ENCODE measurements at regions not wholly inside any gene's neighbourhood (a gene's known extent, or its start where the extent isn't known, plus 50 kb on each side); places are given as distances from the start of the nearest gene placed in this dataset.
"Not testable (repeated sequence)": the region's sequence is repeated elsewhere in the genome, so short reads cannot be mapped to it uniquely, and the experiment has no call there.

DNA sequence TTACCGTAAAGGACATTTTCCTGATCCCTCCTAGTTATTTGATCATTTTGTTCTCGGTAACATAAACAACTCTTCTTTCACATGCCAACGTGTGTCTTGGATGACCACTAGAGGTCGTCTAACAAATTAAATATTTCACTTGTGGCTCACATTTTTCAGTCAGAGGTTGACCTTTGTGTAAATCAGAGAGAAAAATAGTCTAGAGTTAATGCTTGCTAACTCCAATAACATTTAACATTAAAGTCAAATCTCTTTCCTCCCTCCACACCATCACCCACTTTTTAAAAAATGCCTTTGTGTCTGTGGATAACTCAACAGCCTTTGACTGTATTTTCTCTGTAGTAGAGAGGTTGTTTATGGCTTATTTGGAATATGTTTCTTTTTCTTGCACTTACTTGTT is 220.5 kb upstream of the B3GALT2 start:
- DNase-seq = peak; percentile 64

DNA sequence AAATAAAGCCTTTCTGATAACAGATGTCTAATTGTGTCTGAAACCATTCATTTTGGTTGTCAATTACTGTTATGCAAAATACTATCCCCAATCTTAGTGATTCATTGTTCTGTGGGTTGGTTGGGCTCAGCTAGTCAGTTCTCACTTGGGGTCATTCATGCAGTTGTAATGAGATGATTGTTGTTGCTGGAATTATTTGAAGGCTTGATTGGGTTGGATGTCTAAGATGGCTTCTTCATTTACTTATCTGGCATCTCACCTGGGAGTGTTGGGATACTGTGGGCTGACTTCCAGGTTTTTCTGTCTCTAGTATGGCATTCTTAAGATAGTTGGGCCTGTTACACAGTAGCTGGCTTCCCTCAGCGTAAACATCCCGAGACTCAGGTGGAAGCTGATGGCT is 217.8 kb upstream of the B3GALT2 start:
- DNase-seq = no peak

DNA sequence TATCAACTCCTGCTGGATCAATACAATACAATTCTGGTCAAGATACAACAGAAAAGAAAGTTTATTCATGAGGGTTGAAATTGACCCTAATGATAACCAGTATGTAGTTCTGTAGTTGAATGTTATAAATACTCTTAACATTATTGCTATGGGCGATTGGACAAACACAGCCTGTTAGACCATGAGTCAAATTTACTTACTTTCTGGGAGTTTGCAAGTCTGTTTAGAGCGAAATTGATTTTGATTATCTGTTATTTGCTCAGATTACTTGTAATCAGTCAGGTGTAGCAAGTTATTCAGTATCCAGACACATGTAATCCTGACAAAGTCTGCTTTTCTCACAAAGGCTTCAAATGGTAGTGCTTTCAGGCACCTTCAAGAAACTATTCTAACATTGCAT is 216.6 kb upstream of the B3GALT2 start:
- no peak for DNase-seq

DNA sequence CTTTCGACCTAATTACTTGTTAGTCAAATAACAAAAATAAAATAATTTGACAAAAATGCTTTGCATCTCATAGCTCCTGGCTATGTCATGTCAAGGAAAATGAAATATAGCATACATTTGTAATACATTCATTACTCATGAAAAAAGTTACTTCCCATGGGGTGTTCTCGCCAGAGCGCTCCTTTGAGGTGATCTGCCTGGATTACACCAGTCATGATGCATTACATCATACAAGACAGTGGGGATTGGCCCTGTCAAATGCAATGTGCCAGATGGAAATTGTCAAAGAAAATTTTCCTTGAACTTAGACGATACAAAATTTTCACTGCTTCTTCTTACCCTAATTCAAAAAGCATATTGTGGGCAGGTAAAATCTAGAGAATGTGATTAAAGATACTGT is 215.6 kb upstream of the B3GALT2 start:
- no peak for DNase-seq

DNA sequence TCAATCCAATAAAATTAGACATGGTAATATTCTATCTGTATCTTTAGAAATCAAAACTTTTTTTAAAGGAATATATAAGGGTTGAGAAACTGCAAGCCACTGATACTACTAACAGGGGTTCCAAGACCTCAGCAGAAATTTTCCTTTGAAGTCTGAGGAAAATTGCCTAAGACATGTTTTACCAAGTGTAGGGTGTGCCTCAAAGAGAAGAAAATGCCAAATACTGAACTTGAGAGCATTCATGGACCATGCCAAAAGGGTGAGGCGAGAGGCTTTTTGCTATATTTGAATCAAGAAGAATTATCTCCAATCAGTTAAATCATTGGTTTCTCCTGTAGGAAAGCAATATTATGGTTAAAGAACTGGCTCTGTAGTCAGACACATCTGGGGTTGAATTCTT is 207.9 kb upstream of the B3GALT2 start:
- no peak for DNase-seq

DNA sequence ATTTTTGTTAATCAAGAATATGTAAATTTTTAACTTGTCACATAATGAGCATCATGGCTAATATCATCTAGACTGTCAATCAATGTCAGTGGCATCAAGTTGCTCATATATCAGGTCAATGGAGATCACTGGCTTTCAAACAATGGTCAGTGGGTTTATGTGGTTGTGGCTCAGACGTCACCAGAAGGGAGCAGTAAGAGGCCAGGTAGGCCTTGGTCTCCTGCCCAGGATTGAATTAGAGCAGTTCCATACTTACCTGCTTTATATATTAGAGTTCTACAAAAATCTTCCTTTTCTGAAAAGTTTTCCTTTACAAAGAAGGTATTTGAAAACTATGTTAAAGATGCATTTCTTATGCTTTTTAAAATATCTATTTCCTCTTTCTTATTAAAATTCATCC is 206.3 kb upstream of the B3GALT2 start:
- no peak for DNase-seq

DNA sequence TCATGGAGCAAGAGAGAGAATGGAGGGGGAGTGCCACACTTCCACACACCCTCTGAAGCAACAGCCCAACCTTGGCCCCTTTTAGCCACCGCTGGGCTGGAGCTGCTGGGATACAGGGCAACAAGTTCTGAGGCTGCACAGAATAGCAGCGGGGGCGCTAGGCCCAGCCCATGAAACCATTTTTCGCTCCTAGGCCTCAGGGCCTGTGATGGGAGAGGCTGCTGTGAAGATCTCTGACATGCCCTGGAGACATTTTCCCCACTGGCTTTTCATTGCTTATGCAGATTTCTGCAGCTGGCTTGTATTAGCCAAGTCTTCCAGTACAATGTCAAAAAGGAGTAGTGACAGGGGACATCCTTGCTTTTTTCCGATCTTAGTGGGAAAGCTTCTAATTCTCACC is 202.3 kb upstream of the B3GALT2 start:
- no peak for DNase-seq

DNA sequence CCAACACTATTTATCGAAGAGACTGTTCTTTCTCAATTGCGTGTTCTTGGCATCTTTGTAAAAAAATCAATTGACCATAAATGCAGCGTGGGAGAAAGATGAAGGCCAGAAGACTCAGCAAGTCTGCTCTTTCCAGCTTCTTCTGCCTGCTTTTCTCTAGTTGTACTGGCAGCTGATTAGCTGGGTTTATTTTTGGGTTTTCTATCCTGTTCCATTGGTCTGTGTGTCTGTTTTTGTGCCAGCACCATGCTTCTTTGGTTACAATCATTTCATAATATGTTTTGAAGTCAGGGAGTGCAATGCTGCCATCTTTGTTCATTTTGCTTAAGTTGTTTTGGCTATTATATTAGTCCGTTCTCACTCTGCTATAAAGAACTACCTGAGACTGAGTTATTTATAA is 201.8 kb upstream of the B3GALT2 start:
- no peak for DNase-seq

DNA sequence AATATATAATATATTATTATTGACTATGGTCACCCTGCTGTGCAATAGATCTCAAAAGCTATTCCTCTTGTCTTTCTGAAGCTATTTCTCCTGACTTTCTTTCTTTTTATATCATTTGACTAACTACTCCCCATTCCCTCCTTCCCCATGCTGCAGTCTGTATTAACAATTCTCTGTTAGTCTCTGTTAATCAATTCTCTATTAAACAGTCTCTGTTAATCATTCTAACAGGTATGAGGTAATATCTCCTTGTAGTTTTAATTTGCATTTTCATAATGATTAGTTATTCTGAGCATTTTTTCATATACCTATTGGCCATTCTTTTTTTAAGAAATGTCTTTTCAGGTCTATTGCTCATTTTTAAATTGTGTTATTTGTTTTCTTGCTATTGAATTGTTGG is 201.0 kb upstream of the B3GALT2 start:
- no peak for DNase-seq

DNA sequence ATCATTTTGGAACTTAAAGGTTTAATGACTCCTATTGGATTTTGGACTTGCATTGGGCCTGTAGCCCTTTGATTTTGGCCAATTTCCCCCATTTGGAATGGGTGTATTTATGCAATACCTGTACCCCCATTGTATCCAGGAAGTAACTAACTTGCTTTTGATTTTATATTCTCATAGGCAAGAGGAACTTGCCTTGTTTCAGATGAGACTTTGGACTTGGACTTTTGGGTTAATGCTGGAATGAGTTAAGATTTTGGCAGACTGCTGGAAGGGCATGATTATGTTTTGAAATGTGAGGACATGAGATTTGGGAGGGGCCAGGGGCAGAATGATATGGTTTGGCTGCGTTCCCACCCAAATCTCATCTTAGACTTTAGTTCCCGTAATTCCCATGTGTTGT is 192.0 kb upstream of the B3GALT2 start:
- not testable (repeated sequence) for DNase-seq

DNA sequence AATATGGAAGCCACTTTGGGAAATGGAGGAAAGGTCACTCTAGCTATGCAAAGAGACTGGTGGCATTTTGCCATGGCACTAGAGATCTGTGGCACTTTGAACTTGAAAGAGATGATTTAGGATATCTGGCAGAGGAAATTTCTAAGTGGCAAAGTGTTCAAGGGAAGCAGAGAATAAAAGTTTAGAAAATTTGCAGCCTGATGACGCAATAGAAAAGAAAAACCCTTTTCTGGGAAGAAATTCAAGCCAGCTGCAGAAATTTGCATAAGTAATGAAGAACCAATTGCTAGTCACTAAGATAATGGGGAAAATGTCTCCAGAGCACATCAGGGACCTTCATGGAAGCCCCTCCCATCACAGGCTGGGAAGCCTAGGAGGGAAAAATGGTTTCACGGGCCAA is 191.1 kb upstream of the B3GALT2 start:
- no peak for DNase-seq

DNA sequence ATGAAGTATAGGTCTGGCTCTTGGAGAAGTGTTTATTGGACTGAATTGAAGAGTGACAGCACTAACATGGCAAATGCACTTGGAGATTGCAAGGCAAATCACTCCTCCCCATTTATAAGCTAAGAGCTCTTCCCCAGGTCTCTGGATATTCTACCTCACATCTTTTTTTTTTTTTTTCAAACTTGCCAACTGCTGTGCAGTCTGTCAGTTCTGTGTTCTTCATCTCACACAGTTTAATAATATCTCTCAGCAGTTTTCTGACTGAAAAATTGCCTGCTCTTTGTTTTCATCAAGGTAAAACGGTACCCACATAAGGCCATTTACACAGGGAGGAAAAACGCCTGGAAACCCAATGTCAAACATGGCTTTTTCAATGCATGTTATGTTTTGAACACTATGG is 186.1 kb upstream of the B3GALT2 start:
- DNase-seq = no peak

DNA sequence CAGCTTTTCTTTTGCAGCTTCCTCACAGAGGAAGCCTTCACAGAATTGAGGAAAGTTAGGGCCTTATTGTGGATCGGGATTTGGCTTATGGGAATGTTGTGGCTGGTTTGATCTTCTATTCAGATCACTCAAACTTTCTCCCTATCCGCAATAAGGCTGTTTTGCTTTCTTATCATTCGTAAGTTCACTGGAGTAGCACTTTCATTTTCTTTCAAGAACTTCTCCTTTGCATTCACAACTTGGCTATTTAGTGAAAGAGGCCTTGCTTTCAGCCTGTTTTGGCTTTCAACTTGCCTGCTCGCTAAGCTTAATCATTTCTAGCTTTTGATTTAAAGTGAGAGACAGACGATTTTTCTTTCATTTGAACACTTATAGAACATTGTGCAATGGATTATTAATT is 181.9 kb upstream of the B3GALT2 start:
- peak; percentile 23 for DNase-seq

DNA sequence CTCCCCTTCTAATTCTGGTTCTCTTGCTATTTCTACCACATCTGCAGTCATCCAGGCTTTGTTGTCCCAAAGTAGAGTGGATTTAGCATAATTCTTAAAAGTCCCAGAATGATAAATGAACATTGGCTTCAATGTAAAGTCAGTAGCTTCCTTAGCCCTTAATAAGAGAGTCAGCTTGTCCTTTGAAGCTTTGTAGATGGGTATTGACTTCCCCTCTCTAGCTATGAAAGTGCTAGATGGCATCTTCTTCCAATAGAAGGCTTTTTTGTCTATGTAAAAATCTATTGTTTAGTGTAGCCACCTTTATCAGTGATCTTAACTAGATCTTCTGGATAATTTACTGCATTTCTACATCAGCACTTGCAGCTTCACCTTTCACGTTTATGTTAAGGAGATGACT is 181.4 kb upstream of the B3GALT2 start:
- DNase-seq = peak; percentile 3

DNA sequence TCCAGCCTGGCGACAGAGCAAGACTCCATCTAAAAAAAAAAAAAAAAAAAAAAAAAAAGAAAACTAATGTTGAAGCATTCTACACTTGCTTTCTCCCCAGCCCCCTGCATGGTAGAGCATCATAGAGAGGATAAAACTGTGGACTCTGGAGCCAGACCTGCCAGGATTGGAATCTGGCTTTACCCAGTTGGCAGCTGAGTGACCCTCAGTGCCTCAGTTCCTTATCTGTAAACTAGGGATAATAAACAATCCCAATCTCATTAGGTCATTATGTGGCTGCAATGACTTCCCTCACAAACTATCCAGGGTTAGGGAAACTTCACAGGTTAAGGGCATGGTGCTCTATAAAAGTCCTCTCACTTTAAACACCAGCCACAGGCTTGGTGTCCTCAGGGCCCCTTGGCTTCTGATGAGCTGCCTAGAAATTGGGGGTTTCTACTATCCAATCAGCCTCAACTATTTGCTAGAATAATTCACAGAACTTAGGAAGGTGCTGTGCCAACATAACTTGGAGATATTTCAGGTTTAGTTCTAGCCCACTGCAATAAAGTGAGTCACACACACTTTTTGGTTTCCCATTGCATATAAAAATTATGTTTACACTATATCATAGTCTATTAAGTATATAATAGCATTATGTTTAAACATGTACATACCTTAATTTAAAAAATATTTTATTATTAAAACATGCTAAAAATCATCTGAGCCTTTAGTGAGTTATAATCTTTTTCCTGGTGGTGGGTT is 180.5 kb upstream of the B3GALT2 start:
- DNase-seq = no peak

DNA sequence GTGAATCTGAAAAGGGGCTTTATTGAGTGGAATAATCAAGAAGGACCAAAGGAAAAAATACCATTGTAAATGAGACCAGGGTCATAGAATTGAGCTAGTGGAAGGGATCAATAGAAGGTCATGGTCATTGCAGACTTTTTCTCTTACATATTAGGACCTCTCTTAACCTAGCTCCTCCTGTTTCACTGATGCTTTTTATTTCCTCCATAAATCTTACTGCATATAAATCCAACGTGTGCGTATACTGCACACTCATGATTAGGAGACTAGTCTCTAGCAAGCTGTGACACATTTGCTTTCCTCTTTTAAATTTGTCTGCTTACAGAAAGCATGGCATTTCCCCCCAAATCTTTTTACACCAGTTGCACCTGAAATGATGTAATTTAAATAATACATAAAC is 179.6 kb upstream of the B3GALT2 start:
- DNase-seq = no peak

DNA sequence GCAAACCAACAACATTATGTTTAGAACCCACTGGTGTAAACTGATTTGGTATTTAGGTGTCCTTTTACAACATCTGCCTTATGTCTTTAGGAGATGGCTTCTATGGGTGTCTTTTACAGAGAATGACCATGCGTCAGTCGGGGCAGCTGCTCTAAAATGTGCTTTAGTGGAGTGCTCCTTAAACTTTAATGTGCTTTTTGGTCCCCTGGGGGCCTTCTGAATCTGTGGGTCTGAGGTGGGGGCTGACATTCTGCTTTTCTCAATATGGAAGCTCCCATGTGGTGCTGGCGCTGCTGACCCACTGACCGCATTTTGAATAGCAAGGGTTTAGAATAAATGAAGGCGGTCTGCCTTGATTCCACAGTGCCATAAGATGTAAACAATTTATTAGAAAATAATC is 173.2 kb upstream of the B3GALT2 start:
- no peak for DNase-seq

DNA sequence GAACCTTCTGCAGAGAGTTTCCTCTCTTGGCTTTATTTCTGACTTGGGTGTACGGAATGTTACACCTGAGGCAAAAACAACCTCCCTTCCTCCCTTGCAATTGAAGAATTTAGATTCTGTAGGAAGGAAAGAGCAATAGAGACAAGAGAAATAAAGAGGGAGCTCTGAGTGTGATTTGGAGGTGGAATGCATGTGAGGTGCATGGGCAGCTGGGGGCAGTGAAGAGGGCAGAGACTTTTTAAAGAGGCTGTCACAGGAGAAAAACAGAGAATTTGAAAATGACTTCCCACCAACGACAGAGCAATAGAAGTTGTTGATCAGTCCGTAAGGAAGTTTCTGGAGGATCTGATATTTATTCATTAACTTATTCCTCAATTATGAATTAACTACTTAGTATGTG is 172.0 kb upstream of the B3GALT2 start:
- no peak for DNase-seq

DNA sequence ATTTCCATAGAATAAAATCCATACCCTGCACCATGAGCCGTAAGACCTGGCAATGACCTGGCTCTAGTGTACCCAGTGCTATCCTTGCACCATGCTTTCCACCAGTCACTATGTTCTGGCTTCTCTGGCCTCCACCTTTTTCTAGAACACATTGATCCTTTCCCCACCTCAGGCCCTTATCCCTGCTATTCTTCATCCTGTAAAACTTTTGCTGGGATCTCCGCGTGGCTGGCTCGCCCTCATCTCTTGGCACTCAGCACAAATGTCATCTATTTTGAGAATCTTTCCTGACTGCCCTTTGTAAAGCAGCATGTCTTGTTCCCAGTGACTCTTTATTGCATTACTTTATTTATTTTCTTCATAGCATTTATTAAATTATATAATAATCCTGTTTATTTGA is 169.8 kb upstream of the B3GALT2 start:
- DNase-seq = no peak

DNA sequence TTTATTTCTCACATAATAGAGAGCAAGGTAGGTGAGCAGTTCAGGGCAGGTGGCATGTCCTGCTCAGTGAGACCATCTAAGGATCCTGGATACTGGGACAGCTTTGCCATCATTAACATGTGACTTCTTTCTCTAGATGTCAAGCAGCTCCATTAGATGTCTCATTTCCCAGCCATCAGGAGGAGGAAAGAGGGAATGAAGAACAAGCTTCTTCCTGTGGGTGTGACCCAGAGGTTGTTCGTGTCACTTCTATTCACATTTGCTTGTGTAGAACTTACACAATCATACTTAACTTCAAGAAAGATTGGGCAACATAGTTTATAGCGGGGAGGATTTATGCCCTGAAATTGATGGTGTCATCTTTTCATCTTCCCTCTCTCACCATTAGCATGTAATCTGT is 169.2 kb upstream of the B3GALT2 start:
- DNase-seq = no peak

DNA sequence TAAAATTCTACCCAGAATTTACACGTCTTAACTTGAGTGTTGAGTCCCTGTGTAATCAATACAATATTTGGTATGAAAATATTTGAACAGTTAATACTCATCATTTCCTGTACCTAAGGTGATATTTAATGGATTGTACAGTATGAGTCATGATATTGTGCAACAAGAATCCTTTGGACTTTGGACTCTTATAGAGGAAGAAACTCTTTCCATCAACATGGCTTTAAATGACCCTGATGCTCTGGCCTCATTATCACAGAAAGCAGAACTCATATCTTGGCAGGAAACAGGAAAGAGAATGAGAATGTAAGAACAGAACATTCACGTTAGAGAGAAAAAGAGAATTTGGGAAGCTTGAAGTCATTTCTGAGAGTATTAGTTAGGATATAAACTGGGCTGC is 168.8 kb upstream of the B3GALT2 start:
- DNase-seq = no peak

DNA sequence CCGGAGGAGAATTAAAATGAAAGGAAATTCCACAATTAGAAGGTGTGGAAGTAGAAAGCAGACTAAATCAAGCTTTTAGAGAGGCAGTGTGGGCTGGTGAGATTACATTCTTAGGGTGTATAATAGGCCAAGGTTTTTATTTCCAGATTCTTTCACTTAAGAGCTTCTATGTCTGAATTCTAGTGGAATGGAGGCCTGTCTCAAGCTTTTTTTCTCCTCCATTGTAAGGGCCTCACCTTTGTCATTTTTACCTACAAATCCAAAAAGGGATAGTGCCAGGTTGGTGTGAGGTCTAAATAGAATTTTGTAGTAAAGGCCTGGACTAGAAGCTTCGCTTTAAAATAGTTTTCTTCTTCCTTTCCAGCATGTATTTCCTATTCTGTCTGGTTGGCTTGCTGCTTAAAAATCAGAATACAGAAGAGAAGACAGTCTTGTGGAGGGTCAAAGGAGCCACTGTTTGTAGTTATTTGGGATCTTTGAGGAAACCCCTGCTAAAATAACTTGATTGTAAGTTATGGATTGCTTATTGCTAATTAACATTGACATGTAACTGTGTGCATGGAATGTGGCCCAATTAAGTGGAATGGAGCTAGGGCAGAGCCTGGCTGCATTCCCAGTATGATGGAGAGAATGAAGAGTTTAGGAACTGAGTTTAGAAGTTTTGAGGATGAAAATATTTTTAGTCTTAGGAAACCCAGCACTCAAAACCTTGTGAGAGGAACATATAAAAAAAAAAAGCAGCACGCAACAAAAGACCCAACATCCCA is 162.5 kb upstream of the B3GALT2 start:
- DNase-seq = no peak

DNA sequence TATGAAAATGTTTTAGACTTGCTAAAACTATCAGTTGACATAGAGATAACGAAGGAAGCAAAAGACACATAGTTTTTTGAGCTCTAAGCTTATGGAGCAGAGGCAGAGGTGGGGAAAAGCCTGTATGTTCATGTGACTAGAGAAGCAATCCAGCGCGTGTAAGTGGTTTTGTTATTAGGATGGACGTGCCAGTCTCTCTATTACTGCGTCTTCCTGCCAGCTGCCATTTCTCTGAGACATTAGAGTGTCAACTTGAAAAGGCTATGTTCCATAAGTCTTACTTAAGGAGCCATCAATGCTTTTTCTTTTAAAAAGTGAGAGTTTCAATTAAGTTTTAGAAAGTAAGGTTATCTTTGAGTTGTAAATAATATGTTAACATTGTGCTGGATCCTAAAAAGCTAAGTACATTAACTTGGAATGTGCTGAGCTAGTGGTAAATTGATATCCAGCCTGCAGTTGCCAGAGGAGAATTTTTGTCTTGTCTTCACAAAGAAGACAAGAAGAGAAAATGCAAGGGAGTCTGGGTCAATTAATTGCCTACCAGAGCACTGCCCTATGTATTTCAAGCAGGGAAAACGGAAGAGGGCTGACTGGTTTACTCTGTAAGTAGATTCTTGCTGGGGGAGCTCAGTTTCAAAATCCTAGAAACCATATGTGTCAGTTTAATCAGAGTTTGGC is 161.8 kb upstream of the B3GALT2 start:
- no peak for DNase-seq

DNA sequence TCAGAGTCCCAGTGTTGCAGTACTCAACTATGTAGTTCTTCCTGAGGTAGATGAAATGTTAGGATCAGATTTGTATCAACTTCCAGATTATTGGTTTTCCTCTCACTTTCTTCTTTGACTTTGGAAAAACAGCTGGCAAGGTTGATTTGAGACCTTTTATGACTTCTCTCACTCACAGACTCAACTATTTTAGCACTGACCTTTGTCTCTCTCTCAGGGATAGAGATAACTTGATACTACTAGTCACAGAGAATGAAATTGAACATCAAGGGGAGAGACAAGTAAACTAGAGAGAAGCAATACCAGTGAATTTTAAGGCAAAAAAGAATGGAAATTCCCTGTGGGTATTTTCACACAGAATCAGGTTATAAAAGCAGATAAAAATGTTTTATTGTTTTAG is 159.7 kb upstream of the B3GALT2 start:
- DNase-seq = no peak

All from CD4-positive, alpha-beta T cell treated with Interleukin-21 for 1 hour (primary cell).